ENCODE measurements at regions not wholly inside any gene's neighbourhood (a gene's known extent, or its start where the extent isn't known, plus 50 kb on each side); places are given as distances from the start of the nearest gene placed in this dataset.

DNA sequence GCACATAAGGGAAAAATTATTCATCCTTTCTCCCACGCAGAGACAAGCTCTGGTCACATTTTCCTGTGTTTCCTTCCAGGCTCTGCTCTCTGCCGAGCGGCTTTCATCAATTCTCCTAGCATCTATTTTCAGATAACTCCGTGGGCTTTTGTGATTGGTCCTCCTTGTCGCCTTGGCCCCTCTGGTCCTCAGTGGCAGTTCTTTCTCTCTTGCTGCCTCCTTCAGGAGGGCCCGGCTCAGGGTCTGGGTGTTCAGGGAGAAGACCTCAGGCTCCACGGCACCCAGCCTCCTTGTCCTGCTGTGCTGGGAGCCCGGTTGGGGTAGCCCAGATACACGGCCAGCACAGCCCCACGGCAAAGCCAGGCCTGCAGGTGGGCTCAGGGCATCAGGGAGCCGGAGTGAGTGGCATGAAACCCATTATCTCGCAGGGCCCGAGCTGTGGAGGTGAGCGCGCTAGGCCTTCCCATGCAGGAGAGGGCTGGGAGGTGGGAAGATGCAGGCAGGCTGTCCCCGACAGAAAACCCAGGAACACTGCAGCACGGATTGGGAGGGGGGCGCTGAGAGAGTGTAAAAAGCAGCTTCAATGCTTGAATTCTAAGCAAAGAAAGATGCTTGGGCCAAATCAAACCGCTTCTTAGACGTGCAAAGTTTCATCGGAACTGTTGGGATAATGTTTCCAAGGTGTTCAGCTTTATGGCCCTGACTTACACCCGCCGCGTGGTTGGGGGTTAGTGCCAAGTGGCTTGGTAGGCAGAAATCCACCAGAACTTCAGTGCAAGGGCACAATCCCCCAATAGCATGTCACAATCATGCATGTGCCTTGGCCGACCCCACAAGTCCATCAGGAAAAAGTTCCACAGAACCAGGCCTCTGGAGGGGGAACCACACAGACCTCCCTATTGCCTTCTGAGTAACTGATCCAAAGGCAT, 81.9 kb upstream of the WNT7B start:
- peak overlapping the region; percentile 51 for H3K4me3 ChIP-seq (ENCODE audit: low read depth, low read length)
- TF ChIP-seq, protein P1, sequence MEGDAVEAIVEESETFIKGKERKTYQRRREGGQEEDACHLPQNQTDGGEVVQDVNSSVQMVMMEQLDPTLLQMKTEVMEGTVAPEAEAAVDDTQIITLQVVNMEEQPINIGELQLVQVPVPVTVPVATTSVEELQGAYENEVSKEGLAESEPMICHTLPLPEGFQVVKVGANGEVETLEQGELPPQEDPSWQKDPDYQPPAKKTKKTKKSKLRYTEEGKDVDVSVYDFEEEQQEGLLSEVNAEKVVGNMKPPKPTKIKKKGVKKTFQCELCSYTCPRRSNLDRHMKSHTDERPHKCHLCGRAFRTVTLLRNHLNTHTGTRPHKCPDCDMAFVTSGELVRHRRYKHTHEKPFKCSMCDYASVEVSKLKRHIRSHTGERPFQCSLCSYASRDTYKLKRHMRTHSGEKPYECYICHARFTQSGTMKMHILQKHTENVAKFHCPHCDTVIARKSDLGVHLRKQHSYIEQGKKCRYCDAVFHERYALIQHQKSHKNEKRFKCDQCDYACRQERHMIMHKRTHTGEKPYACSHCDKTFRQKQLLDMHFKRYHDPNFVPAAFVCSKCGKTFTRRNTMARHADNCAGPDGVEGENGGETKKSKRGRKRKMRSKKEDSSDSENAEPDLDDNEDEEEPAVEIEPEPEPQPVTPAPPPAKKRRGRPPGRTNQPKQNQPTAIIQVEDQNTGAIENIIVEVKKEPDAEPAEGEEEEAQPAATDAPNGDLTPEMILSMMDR (IDR thresholded peaks at IDR 0.05; ENCODE audit: insufficient read depth, low read length), result no peak
- DNase-seq (ENCODE audit: low read depth), result peak; percentile 59

DNA sequence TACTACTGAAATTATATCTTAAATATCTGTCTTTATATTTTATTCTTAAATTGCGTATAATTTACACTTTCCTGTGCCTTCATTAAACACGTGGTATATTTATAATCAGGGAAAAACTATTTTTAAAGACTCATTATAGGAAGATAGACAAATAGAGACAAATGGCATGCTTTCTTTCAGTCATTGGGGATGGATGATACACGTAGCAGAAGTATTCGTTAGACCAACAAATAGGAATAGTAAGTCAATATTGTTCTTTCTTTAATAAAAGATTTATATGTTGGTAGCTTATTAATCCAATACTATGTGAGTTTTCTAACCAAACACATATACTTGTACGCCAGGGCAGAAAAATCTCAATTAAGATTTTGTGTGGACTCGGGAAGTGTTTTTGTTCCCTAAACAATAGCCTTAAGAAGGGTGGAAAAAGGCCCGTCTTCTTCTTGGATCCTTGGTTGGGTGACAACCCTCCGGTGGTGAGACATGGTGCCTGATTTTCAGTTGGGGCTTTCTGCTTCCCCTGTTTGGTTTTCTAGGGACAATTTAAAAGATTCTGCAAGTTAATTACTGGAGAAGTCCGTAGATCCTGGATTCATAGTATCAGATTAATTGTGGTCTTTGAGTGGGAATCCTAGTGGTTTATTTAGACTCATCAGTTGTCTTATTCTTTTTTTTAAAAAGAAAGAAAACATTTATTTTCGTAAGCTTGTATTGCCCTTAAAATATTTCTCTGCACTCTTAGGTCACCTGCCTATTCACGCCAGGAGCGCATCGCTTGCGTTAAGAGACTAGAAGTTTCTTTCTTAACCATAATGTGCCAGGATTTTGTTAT, 83.5 kb upstream of the WNT7B start:
- DNase-seq (ENCODE audit: low read depth), result no peak
- H3K4me3 ChIP-seq (ENCODE audit: low read depth, low read length), result no peak overlapping the region

DNA sequence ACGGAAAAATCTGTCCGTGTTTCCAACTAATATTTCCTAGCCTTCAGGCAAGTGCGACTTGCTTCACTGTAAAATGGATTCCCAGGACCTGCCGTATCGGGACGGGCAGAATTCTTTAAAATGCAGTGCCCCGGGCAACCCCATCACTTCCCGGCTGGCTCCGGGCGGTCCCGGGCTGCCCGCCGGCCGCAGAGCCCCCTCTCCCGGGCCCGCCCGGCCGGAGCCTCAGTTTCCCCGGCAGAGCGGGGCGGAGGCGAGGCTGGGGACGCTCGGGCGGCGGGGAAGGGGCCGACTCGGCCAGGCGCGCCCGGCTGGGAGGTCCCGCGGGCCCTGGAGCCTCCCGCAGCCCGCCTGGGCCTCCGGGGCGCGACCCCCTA, 84.2 kb upstream of the WNT7B start:
- H3K4me3 ChIP-seq (ENCODE audit: low read depth, low read length), result no peak overlapping the region
- no peak for DNase-seq (ENCODE audit: low read depth)
- TF ChIP-seq, protein P1 (IDR thresholded peaks at IDR 0.05; ENCODE audit: insufficient read depth, low read length), result no peak

More for the DNA sequence above, 83.5 kb upstream of the WNT7B start:
- TF ChIP-seq, protein P1 (IDR thresholded peaks at IDR 0.05; ENCODE audit: insufficient read depth, low read length), result no peak

DNA sequence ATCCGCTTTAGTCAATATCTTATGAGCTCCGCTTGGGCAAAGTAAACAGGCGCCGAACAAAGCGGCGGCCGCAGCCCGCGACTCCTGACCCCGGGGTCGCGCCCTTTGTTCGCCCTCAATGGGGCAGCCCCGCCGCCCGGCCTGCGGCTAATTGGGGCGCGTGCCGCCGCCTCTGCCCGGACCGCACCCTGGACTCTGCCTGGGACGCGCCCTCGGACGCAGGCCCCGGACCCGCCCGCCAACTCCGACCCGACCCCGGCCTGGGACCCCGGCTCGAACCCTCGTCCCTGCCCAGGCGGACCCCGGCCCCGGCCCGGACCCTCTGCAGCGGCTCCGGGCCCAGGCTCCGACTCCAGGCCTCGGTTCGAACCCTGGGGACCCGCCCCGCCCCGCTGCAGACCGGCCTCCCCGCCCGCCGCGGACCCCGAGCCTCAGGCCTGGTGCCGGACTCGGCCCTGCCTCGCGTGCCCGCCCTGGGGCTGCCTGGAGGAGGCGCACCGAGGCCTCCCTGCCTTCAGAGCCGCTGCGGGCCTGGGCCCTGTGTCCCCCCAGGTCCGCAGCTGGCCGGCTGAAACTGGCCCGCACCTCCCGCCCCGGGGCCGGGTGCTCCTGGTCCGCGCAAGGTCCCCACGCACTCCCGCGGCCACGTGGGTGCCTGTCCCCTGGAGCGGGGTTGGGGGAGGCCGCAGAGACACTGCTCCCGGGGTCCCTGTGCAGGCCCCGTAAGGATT, 84.7 kb upstream of the WNT7B start:
- DNase-seq (ENCODE audit: low read depth), result no peak
- TF ChIP-seq, protein P1 (IDR thresholded peaks at IDR 0.05; ENCODE audit: insufficient read depth, low read length), result no peak
- no peak overlapping the region for H3K4me3 ChIP-seq (ENCODE audit: low read depth, low read length)

DNA sequence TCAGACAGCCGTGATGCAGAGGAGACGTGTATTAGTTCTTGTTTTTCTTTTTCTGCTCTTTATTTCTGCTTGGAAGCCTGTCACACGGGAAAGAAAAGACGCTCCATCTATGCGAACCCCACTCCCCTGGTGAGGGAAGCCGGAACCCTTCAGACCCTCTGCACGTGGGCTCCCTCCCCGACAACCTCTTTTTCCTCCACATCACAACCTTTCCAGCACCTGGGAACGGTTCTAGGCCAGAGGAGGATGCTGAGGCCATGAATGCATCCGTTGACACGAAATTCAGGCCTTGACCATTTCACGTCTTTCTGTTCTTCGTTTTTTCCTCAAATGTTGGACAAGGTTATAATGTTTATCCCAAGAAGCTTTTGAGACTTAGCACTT, 85.3 kb upstream of the WNT7B start:
- no peak overlapping the region for H3K4me3 ChIP-seq (ENCODE audit: low read depth, low read length)
- no peak for DNase-seq (ENCODE audit: low read depth)
- TF ChIP-seq, protein P1 (IDR thresholded peaks at IDR 0.05; ENCODE audit: insufficient read depth, low read length), result no peak

DNA sequence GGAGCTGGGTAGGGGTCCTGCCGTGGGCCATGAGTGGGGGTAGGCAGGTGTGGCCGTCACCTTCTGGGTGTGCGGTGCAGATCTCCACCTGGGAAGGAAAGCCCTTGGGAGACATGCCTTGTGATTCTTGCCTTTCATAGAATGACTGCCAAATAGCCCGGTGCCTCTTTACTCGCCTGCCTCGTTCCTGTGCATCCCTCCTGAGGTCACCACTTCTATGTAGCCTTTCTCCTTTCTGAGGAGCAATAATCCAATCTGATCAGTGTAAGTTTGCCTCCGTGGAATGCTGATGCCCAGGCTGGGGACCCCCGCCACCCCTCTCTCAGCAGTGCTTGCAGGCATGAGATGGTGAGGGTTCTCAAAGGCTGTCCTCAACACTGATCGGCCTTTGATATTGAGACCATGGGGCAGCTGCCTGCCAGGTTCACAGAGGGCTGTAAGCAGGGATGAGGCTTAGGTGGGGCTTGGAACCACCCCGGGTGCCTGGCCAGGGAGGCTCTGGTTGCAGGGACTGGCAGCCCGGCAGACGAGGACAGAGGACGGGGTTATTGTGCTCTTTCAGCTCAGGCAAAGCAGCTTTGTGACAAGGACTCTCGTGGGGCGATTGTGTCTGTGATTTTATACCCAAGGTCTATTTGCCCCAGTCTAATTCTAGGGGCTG, 86.1 kb upstream of the WNT7B start:
- H3K4me3 ChIP-seq (ENCODE audit: low read depth, low read length), result no peak overlapping the region
- TF ChIP-seq, protein P1 (IDR thresholded peaks at IDR 0.05; ENCODE audit: insufficient read depth, low read length), result no peak
- DNase-seq (ENCODE audit: low read depth), result no peak
